ENCODE measurements at regions not wholly inside any gene's neighbourhood (a gene's known extent, or its start where the extent isn't known, plus 50 kb on each side); places are given as distances from the start of the nearest gene placed in this dataset.

DNA sequence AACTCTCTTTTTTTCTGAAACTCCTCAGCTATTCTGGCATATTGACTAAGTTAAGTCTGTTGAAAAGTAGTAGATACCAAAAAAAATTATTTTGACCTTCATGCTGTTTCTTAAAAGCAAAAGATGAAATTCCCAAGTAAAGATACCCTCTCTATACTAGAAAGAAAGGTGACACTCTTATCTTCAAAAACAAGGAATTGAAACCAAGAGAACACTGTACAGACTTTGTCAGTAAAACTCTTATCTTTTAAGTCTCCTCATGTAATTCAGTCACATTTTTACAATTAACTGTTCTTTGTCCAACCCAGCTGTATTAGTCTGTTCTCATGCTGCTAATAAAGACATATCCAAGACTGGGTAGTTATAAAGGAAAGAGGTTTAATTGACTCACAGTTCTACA is 496.2 kb downstream of the LTN1 start:
- TF ChIP-seq POLR2A (IDR thresholded peaks at IDR 0.05) (no peak), EP300 (IDR thresholded peaks at IDR 0.05) (no peak)
- TF ChIP-seq, protein P1, sequence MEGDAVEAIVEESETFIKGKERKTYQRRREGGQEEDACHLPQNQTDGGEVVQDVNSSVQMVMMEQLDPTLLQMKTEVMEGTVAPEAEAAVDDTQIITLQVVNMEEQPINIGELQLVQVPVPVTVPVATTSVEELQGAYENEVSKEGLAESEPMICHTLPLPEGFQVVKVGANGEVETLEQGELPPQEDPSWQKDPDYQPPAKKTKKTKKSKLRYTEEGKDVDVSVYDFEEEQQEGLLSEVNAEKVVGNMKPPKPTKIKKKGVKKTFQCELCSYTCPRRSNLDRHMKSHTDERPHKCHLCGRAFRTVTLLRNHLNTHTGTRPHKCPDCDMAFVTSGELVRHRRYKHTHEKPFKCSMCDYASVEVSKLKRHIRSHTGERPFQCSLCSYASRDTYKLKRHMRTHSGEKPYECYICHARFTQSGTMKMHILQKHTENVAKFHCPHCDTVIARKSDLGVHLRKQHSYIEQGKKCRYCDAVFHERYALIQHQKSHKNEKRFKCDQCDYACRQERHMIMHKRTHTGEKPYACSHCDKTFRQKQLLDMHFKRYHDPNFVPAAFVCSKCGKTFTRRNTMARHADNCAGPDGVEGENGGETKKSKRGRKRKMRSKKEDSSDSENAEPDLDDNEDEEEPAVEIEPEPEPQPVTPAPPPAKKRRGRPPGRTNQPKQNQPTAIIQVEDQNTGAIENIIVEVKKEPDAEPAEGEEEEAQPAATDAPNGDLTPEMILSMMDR (IDR thresholded peaks at IDR 0.05): no peak
